Stimulated activated effector memory CD8-positive, alpha-beta T cell treated with anti-CD3 and anti-CD28 coated beads, Interleukin-12 subunit alpha, Interleukin-12 subunit beta, amount 100 ng/mL, for 72 hours (primary cell): ENCODE measurements at regions not wholly inside any gene's neighbourhood (a gene's known extent, or its start where the extent isn't known, plus 50 kb on each side); places are given as distances from the start of the nearest gene placed in this dataset.
"Not testable (repeated sequence)": the region's sequence is repeated elsewhere in the genome, so short reads cannot be mapped to it uniquely, and the experiment has no call there.

Experiments used
- ATAC-seq: fragments of 150-1000 bp; cut with Tn5 transposase; 2 replicates; pipeline ENCODE4 v1.10.0; 2021
- DNase-seq, 2 donors: peaks; one replicate each; pipeline ENCODE4 v3.0.0; 2021 to 2022; ENCODE audit warnings: low spot score in 2 of 2
- H3K27ac Mint-ChIP-seq: one replicate; pipeline ENCODE4 v1.8.0; 2022; ENCODE audit warnings: mild to moderate bottlenecking, mixed read lengths
- H3K36me3 Mint-ChIP-seq: one replicate; pipeline ENCODE4 v1.8.0; 2022; ENCODE audit warnings: mild to moderate bottlenecking, mixed read lengths
- H3K4me1 Mint-ChIP-seq: one replicate; pipeline ENCODE4 v1.8.0; 2022; ENCODE audit warnings: mixed read lengths
- H3K4me3 Mint-ChIP-seq: one replicate; pipeline ENCODE4 v1.8.0; 2022; ENCODE audit warnings: mild to moderate bottlenecking, mixed read lengths
- H3K9me3 Mint-ChIP-seq: one replicate; pipeline ENCODE4 v1.8.0; 2022; ENCODE audit warnings: mixed read lengths

- DNase-seq (no peak), ATAC-seq (no peak)
- Mint-ChIP-seq H3K36me3 (no peaks in the 10 kb centered on the region), H3K4me3 (no peak overlapping the region), H3K9me3 (peaks cover 5% of the 10 kb centered on the region), H3K27ac (no peak overlapping the region), H3K4me1 (no peaks in the 10 kb centered on the region)
These were observed 86.3 kb downstream of the NUS1 start for GRCh38 chr6:117761610-117762009.

- DNase-seq (no peak), ATAC-seq (no peak)
- H3K9me3 Mint-ChIP-seq: peaks cover 5% of the 10 kb centered on the region
- H3K4me1 Mint-ChIP-seq: no peaks in the 10 kb centered on the region
- H3K36me3 Mint-ChIP-seq: no peaks in the 10 kb centered on the region
- no peak overlapping the region for H3K4me3 Mint-ChIP-seq
- H3K27ac Mint-ChIP-seq: no peak overlapping the region
These were observed 96.1 kb downstream of the NUS1 start for GRCh38 chr6:117771403-117771802.

GRCh38 chr6:117776441-117776840 lies 101.2 kb downstream of the NUS1 start:
- Mint-ChIP-seq H3K9me3 (no peaks in the 10 kb centered on the region), H3K4me1 (no peaks in the 10 kb centered on the region), H3K36me3 (no peaks in the 10 kb centered on the region), H3K4me3 (no peak overlapping the region), H3K27ac (no peak overlapping the region)
- DNase-seq (no peak), ATAC-seq (peak; percentile 41)

- ATAC-seq: no peak
- Mint-ChIP-seq H3K27ac (no peak overlapping the region), H3K4me3 (no peak overlapping the region), H3K9me3 (no peaks in the 10 kb centered on the region), H3K36me3 (no peaks in the 10 kb centered on the region), H3K4me1 (no peaks in the 10 kb centered on the region)
- no peak for DNase-seq
These were observed 106.3 kb downstream of the NUS1 start for GRCh38 chr6:117781550-117781949.

DNA sequence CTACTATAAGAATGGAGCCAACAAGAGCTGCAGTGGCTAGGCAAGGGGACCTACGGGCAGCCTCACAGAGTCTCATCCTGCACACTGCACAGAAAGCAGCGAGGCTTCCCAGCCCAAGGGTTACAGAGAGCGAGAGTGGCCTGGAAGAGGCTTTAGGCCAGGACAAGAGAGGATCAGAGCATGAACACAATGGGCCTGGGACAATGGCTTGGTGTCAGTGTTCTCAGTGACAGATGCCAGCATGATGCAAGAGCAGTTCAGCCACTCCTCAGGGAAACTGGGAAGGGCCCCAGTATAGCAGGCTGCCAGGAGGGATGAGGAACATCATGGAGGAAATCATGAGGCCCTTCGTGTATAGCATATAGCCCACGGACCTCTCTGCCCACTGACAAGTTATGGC lies 108.0 kb downstream of the NUS1 start:
- Mint-ChIP-seq H3K4me3 (no peak overlapping the region), H3K36me3 (no peaks in the 10 kb centered on the region), H3K4me1 (no peaks in the 10 kb centered on the region), H3K9me3 (no peaks in the 10 kb centered on the region), H3K27ac (no peak overlapping the region)
- no peak for ATAC-seq
- DNase-seq: no peak

DNA sequence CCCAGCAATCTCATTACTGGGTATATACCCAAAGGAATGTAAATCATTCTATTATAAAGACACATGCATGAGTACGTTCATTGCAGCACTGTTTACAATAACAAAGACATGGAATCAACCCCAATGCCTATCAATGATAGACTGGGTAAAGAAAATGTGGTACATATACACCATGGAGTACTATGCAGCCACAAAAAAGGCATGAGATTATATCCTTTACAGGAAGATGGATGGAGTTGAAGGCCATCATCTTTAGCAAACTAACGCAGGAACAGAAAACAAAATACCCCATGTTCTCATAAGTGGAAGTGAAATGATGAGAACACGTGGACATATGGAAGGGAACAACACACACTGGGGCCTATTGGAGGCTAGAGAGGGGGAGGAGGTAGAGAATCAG lies 115.7 kb downstream of the NUS1 start:
- Mint-ChIP-seq H3K27ac (no peak overlapping the region), H3K9me3 (no peaks in the 10 kb centered on the region), H3K4me3 (no peak overlapping the region), H3K36me3 (no peaks in the 10 kb centered on the region), H3K4me1 (no peaks in the 10 kb centered on the region)
- ATAC-seq: no peak
- DNase-seq: no peak

GRCh38 chr6:117795234-117795633 lies 111.8 kb upstream of the SLC35F1 start:
- DNase-seq (no peak), ATAC-seq (no peak)
- no peak overlapping the region for H3K4me3 Mint-ChIP-seq
- H3K4me1 Mint-ChIP-seq: no peaks in the 10 kb centered on the region
- H3K27ac Mint-ChIP-seq: no peak overlapping the region
- no peaks in the 10 kb centered on the region for H3K36me3 Mint-ChIP-seq
- H3K9me3 Mint-ChIP-seq: no peaks in the 10 kb centered on the region

DNA sequence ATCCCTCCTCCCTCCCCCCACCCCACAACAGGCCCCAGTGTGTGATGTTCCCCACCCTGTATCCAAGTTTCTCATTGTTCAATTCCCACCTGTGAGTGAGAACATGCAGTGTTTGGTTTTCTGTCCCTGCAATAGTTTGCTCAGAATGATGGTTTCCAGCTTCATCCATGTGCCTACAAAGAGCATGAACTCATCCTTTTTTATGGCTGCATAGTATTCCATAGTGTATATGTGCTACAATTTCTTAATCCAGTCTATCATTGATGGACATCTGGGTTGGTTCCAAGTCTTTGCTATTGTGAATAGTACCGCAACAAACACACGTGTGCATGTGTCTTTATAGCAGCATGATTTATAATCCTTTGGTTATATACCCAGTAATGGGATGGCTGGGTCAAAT lies 108.2 kb upstream of the SLC35F1 start:
- not testable (repeated sequence) for H3K4me1 Mint-ChIP-seq, H3K9me3 Mint-ChIP-seq, H3K27ac Mint-ChIP-seq, H3K4me3 Mint-ChIP-seq, H3K36me3 Mint-ChIP-seq, ATAC-seq, DNase-seq

DNA sequence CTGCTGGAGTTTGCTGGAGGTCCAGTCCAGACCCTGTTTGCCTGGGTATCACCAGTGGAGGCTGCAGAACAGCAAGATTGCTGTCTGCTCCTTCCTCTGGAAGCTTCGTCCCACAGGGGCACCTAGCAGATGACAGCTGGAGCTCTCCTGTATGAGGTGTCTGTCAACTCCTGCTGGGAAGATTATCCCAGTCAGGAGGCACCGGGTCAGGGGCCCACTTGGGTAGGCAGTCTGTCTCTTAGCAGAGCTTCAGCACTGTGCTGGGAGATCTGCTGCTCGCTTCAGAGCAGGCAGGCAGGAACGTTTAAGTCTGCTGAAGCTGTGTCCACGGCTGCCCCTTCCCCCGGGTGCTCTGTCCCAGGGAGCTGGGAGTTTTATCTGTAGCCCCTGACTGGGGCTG lies 96.8 kb upstream of the SLC35F1 start:
- ATAC-seq (no peak), DNase-seq (no peak)
- Mint-ChIP-seq H3K4me3 (no peak overlapping the region), H3K27ac (no peak overlapping the region), H3K4me1 (no peaks in the 10 kb centered on the region), H3K9me3 (no peaks in the 10 kb centered on the region), H3K36me3 (no peaks in the 10 kb centered on the region)

DNA sequence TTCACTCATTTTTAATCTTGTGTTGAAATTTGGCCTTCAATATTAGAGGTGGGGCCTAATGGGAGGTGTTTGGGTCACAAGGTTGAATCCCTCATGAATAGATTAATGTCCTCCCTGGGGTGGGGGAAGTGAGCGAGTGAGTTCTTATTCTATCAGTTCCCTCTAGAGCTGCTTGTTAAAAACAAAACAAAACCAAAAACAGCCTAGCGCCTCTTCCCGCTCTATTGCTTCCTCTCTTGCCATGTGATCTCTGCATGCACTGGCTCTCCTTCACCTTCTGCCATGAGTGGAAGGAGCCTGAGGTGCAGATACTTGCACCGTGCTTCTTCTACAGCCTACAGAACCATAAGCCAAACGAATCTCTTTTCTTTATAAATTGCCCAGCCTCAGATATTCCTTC lies 89.6 kb upstream of the SLC35F1 start:
- peaks cover 9% of the 10 kb centered on the region for H3K9me3 Mint-ChIP-seq
- H3K27ac Mint-ChIP-seq: no peak overlapping the region
- H3K36me3 Mint-ChIP-seq: no peaks in the 10 kb centered on the region
- no peak for ATAC-seq
- no peak overlapping the region for H3K4me3 Mint-ChIP-seq
- H3K4me1 Mint-ChIP-seq: no peaks in the 10 kb centered on the region
- no peak for DNase-seq

GRCh38 chr6:117817992-117818391 lies 89.1 kb upstream of the SLC35F1 start:
- H3K4me3 Mint-ChIP-seq: no peak overlapping the region
- no peaks in the 10 kb centered on the region for H3K4me1 Mint-ChIP-seq
- H3K27ac Mint-ChIP-seq: no peak overlapping the region
- no peak for ATAC-seq
- H3K9me3 Mint-ChIP-seq: peaks cover 9% of the 10 kb centered on the region
- H3K36me3 Mint-ChIP-seq: no peaks in the 10 kb centered on the region
- DNase-seq: no peak

DNA sequence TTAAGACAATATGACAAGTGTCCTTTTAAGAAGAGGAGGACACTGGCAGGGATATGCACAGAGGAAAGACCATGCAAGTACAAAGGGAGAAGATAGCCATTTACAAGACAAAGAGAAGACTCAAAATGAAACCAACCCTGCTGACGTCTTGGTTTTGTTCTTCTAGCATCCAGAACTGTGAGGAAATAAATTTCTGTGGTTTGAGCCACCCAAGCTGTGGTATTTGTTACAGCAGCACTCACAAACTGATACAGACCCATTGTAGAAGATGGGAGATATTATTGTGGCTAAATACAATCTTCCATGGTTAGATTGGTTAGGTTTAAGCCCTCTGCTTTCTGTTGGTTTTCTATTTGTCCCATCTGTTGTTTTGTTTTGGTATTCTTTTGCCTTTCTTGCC lies 88.6 kb upstream of the SLC35F1 start:
- no peak for ATAC-seq
- Mint-ChIP-seq H3K4me3 (no peak overlapping the region), H3K9me3 (peaks cover 9% of the 10 kb centered on the region), H3K36me3 (no peaks in the 10 kb centered on the region), H3K27ac (no peak overlapping the region), H3K4me1 (no peaks in the 10 kb centered on the region)
- no peak for DNase-seq

DNA sequence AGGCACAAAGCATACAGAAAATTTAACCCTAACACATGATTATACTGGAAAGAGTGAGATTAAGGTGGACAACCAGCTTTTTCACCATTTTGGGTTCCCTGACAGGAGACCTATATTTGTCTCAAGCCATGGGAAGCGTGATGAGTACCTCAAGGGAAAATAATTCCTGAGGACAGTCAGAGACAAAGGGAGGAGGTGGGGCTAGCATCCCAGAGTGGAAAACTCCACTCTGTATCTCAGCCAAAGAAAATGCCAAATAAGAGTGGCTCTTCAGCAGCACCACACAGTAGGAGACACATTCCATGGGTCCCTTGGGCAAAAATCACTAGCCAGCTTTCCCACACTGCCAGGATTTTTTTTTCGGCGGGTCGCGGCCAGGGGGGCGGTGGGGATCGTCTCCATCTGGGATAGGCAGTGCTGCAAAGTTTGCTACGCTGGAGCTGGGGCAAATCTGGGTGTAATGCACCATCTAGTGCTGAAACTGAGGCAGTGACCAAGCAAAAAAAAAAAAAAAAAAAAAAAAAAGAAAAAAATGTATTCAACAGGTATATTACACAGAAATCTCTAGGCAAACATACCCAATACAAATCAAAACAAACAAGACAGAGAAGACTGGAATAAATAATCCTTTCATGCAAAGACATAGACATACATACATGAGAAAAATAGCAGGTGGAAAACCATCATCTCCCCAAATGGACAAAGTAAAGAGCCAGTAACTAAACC lies 77.3 kb upstream of the SLC35F1 start:
- H3K4me1 Mint-ChIP-seq: no peaks in the 10 kb centered on the region
- peaks cover 13% of the 10 kb centered on the region for H3K9me3 Mint-ChIP-seq
- H3K36me3 Mint-ChIP-seq: no peaks in the 10 kb centered on the region
- no peak for DNase-seq
- no peak for ATAC-seq
- no peak overlapping the region for H3K27ac Mint-ChIP-seq
- H3K4me3 Mint-ChIP-seq: no peak overlapping the region

- no peaks in the 10 kb centered on the region for H3K36me3 Mint-ChIP-seq
- peaks cover 4% of the 10 kb centered on the region for H3K9me3 Mint-ChIP-seq
- DNase-seq (no peak), ATAC-seq (no peak)
- no peaks in the 10 kb centered on the region for H3K4me1 Mint-ChIP-seq
- H3K4me3 Mint-ChIP-seq: no peak overlapping the region
- no peak overlapping the region for H3K27ac Mint-ChIP-seq
These were observed 69.8 kb upstream of the SLC35F1 start for GRCh38 chr6:117837261-117837660.

DNA sequence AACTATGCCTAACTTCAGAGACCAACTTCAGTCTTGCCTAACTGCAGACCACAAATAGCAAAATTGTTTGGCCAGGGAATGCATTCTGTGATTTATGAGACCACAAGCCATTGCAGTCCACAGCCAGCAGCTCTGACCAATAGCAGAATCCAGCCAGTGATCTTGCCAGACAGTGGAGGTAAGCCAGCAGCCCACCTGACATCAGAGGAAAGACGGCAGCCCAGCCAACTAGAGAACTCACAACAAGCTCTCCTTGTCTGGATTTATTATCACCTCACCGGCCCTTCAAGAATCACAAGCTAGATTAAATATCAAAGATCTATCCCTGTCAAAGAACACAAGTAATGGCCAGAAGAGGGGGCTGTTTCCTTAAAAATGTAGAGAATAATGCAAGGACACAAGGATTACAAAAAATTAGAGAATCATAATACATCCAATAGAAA lies 66.5 kb upstream of the SLC35F1 start:
- no peak overlapping the region for H3K4me3 Mint-ChIP-seq
- no peak overlapping the region for H3K27ac Mint-ChIP-seq
- DNase-seq: no peak
- peaks cover 8% of the 10 kb centered on the region for H3K9me3 Mint-ChIP-seq
- no peak for ATAC-seq
- H3K36me3 Mint-ChIP-seq: no peaks in the 10 kb centered on the region
- no peaks in the 10 kb centered on the region for H3K4me1 Mint-ChIP-seq

GRCh38 chr6:117847912-117848311 lies 59.2 kb upstream of the SLC35F1 start:
- no peak for ATAC-seq
- Mint-ChIP-seq H3K27ac (no peak overlapping the region), H3K4me1 (no peaks in the 10 kb centered on the region), H3K36me3 (no peaks in the 10 kb centered on the region), H3K9me3 (peaks cover 9% of the 10 kb centered on the region), H3K4me3 (no peak overlapping the region)
- no peak for DNase-seq

- no peaks in the 10 kb centered on the region for H3K36me3 Mint-ChIP-seq
- H3K4me3 Mint-ChIP-seq: no peak overlapping the region
- ATAC-seq: no peak
- peaks cover 9% of the 10 kb centered on the region for H3K9me3 Mint-ChIP-seq
- DNase-seq: no peak
- H3K4me1 Mint-ChIP-seq: no peaks in the 10 kb centered on the region
- H3K27ac Mint-ChIP-seq: no peak overlapping the region
These were observed 58.0 kb upstream of the SLC35F1 start for GRCh38 chr6:117849087-117849486.
